Hematopoietic multipotent progenitor cell treated with erythropoietin and hydrocortisone succinate and interleukin-3 and kit ligand, for 8 days (in vitro differentiated cells): ENCODE measurements at regions not wholly inside any gene's neighbourhood (a gene's known extent, or its start where the extent isn't known, plus 50 kb on each side); places are given as distances from the start of the nearest gene placed in this dataset.
"Not testable (repeated sequence)": the region's sequence is repeated elsewhere in the genome, so short reads cannot be mapped to it uniquely, and the experiment has no call there.

Source experiments
- DNase-seq: peaks from one replicate; pipeline ENCODE4 v3.0.0-alpha.2; 2015

DNA sequence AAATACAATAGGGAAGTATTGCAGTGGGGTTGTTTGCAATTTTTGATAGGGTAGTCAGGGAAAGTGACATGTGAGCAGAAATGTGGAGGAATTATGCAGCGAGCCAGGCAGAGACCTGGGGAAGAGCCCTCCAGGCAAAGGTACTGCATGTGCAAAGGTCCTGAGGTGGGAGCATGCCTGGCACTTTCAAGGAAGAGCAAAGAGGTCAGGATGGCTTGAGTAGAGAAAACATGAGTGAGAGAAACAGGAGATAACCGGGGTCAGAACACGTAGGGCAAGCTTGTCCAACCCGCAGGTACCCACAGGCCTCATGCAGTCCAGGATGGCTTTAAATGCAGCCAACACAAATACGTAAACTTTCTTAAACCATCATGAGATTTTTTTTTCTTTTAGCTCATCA, 71.0 kb downstream of the COQ2 start:
- no peak for DNase-seq

GRCh38 chr4:83212041-83212851, 72.4 kb downstream of the COQ2 start:
- DNase-seq = no peak

GRCh38 chr4:83209419-83209818, 75.2 kb downstream of the COQ2 start:
- no peak for DNase-seq

- DNase-seq = no peak
These were observed 75.9 kb downstream of the COQ2 start for GRCh38 chr4:83208371-83209365.

- DNase-seq = no peak
These were observed 77.0 kb downstream of the COQ2 start for GRCh38 chr4:83207497-83208101.

DNA sequence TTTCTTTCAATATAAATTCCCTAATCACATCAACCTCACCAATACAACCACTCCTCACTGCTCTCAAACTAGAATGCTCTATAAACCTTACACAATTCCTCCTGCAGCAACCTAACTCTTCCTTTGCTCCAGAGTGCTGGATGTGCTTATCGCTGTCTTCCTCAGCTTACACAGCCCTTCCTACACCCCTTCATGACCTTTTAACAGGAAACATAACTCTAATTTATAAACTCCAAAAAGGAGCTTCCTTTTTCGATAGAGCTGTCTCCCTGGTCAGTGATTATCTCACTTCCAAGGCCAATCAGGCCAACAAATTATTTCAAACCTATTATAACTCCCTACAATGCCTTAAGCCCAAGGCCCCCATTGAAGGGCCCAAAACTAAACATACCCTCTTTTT, 78.8 kb downstream of the COQ2 start:
- DNase-seq = no peak

DNA sequence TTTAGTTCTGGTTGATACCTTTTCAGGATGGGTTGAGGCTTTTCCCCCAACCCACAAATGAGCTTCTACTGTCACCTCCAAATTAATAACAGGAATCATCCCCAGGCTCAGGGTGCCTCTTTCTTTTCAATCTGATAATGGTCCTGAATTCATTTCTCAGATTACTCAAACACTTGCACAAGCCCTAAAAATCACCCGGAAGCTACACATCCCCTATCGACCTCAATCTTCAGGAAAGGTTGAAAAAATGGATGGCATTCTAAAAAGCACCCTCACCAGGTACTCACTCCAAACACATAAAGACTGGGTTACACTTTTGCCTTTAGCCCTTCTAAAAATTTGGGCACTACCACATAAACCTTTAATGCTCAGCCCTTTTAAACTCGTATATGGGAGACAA, 79.9 kb downstream of the COQ2 start:
- no peak for DNase-seq

DNA sequence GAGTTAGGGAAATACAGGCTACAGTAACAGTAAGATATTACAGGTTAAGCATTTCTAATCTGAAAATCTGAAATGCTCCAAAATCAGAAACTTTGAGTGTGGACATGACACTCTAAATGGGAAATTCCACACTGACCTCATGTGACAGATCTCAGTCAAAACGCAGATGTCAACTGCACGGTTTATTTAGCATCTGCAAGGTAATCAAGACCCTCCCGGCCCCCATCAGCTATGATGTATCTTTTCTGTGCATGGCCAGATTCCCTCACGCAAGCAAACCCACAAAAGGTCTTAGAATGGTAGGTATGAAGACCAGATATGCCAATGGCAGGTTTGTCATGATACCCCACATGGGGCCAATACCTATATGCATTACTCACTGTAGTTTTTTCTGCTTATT, 82.8 kb downstream of the COQ2 start:
- no peak for DNase-seq

DNA sequence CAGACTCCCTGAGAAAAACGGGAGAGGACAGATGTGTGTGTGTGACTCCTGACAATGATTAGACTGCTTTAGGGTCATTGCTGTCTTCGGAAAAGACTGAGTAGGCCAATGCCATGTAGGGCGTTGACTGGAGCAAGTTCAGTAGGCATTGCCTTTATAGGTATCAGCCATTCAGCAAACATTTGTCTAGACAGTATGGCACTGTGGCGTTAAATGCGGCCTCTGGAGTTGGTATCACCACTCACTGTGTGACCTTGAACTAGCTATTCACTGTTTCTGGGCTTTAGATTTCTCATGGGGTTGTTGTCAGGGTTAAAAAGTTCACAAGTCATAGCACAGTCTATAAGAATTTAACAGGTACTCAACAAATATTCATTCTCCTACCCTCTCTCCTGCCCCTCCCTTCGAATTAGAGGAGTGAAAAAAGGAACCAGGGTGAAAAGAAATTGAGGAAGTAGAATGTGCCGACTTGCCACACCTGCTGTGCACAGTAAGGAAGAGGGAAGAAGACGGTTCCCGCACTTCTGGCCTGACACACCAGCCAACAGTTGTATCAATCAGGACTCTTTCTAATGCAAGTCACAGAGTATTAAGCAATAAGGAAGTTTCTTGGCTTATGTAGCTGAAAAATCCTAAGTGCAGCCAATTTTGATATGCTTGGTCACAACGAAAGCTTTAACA, 83.2 kb upstream of the PLAC8 start:
- peak; percentile 12 for DNase-seq

- no peak for DNase-seq
These were observed 82.4 kb upstream of the PLAC8 start for GRCh38 chr4:83196921-83197320.

- no peak for DNase-seq
These were observed 80.7 kb upstream of the PLAC8 start for GRCh38 chr4:83195269-83195668.

GRCh38 chr4:83194588-83194987, 80.1 kb upstream of the PLAC8 start:
- not testable (repeated sequence) for DNase-seq

DNA sequence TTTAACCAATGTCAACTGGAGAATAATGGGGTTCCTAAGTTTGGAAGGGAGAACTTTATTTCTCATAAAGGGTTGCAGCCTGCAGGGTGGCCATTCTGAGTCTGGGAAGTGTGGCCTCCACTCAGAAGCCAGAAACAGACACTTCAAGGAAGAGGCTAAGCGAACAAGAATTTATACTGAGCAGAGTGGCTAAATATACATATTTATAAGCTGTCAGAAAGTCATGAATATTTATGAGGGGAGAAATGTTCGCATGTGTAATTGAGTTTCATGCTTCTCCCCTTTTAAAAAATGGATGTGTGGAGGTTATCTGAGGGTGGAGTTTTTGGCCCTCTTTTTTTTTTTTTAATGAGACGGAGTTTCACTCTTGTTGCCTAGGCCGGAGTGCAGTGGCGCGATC, 78.1 kb upstream of the PLAC8 start:
- DNase-seq = no peak

DNA sequence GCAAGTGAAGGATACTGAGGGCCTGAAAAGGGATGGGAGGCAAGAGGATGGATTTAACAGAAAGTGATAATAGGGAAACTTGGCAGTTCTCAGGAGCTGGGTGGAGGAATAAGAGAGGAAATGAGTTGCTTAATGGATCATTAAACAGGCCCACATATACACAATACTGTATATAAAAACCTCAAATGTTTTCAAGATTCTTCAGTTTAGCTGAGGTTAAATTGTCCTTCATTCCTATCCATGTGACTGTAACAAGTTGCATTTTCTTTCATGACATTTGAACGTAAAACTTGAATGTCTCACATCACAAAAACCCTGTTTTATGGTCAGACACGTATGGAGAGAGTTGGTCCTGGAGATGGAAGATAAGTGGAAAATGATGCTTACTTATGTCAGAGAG, 76.5 kb upstream of the PLAC8 start:
- DNase-seq = no peak

GRCh38 chr4:83189631-83190136, 75.2 kb upstream of the PLAC8 start:
- no peak for DNase-seq

- DNase-seq = no peak
These were observed 66.0 kb upstream of the PLAC8 start for GRCh38 chr4:83180431-83180968.

- no peak for DNase-seq
These were observed 64.7 kb upstream of the PLAC8 start for GRCh38 chr4:83179205-83179604.

GRCh38 chr4:83178029-83178428, 63.5 kb upstream of the PLAC8 start:
- DNase-seq = no peak

GRCh38 chr4:83177182-83177581, 62.7 kb upstream of the PLAC8 start:
- DNase-seq = no peak

GRCh38 chr4:83174844-83175414, 60.4 kb upstream of the PLAC8 start:
- DNase-seq = no peak

GRCh38 chr4:83172371-83172770, 57.8 kb upstream of the PLAC8 start:
- no peak for DNase-seq

DNA sequence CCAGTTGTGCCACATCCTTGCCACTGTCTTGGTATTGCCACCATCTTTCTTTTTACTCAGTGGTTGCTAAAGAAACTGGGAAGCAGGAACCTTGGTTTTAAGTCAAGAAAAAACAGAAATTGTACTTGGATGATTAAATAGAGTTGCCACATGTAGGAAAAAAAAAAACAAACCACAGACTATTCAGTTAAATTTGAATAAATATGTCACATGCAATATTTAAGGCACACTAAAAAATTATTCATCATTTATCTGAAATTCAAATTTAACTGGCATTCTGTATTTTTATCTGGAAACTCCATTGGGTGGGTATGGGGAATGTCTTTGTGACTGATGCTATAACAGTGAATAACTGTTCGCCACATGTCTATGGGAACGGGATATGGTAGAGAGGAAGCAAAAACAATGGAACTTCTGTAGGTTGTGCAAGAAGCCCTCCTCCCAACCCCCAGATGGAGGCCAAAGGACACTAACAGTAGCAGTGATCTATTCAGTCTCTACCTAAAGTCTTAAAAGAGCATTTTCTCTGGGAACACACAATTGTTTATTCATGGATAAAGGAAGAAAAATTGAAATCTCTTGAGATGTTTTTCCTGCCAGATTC, 57.0 kb upstream of the PLAC8 start:
- no peak for DNase-seq
